ENCODE measurements at regions not wholly inside any gene's neighbourhood (a gene's known extent, or its start where the extent isn't known, plus 50 kb on each side); places are given as distances from the start of the nearest gene placed in this dataset.
"Not testable (repeated sequence)": the region's sequence is repeated elsewhere in the genome, so short reads cannot be mapped to it uniquely, and the experiment has no call there.

DNA sequence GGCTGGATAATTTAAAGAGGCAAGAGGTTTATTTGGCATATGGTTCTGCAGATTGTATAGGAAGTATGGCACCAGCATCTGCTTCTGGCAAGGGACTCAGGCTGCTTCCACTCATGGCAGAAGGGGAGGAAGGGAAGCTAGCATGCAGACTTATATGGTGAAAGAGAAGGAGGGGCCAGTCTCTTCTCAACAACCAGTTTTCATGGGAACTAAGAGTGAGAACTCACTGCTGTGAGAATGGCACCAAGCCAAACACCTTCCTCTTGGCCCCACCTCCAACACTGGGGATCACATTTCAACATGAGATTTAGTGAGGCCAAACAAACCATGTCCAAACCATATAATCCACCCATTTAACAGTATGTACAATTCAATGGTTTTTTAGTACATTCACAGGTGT is 113.3 kb upstream of the SHB start:
- DNase-seq, result peak in 2 of 3 experiments; percentile 50 to 57

DNA sequence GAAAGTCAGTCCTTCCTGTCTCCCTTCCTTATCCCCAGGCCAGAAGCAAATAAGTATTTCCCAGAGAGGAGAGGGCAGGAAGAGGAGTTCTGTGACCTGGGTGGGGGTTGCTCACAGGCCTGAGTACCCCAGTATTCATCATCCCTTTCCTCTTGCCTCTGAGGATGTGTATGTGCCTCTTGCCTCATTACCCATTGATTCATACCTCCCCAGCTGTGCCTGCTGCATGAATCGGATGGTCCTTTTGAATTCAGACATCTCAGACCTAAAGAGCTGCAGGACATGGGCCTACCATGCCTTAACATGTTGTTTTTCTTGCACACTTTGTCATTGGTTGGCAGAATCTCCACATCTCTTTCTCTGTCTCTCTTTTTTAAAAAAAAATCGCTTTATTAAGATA is 112.8 kb upstream of the SHB start:
- no peak for DNase-seq

DNA sequence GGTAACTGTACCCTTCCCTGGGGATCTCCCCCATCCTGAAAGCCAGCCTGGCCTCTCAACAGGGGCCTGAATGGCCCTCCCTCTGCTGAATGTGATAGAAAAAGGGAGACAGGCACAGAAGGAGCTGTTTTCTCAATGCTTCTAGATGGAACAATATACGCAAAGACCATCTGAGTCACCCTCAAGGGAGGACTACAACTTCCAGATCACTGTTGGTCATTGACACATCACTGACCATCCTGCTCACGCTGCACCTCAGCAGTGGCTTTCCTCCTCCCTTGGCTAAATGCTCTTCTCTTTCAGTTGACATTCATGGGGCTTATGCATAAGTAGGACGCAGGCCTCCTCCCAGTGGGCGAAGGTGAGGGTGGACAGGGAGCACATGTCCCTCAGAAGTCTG is 112.2 kb upstream of the SHB start:
- no peak for DNase-seq

DNA sequence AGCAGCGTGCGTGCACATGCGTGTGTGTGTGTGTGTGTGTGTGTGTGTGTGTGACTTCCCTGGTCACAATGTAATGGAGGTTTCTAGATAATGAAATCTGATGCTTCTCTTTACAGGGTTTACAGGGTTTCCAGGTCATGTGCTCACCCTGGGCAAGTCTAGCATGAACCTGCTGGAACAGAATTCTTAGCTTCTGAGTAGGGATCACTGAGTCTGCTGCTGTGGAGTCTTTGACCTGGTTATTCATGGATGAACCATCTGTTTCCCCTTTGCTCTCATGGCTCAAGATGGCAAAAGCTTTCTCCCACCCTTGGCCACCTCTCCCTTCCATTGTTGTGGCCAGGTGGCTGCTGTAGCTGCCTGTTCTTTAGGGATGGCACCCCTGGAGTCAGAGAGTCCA is 111.6 kb upstream of the SHB start:
- no peak for DNase-seq

DNA sequence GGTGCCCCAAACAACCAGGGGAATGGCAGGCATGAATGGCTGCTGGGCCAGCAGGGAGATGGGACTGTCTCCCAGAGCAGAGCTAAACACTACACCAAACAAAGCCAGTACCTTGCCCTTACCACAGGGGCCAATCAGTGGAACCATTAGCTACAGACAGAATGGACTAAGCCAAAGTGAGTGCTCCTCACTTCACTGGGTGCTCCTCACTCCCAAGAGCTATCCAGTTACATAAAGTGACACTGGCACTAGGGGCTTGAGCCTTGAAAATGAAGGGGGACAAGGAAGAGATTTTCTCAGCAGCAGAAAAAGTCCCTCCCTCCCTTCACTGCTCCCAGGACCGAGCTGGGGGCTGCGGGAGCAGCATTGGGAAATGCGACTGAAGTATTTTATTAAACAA is 110.9 kb upstream of the SHB start:
- DNase-seq, result no peak

DNA sequence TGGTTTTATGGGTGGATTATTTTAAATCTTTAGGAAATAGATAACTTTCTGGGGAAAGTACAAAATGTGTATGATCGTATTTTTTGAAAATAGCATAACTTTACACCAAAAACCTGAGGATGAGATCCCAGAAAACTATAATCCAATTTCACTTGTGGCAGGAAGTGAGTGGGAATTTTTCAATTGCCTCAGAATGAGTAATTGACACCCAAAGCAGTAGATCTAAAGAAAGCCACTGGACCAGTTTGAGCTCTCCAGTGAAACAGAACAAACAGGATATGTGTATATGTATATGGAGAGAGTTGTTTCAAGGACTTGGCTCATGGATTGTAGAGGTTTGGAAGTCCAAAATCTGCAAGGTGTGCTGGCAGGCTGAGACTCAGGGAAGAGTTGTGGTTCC is 109.2 kb upstream of the SHB start:
- peak in 1 of 3 experiments; percentile 2 for DNase-seq

DNA sequence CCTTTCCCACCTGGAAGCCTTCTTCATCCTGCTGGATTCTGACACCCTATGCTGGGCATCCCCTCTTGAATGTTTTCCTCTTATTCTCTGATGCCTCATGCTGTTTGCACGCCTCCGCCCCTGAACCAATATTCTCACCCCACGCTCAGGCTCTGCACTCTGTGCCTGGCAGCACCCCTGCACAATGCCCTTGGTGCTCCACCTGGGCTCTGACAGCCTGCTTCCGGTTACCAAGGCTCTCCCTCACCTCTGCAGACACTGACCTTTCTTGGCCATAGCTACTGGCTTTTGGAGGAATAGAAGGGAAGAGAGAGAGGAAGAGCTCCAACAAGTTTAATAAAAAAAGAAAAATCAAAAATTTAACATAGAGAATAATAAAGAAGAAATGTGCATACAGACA is 108.7 kb upstream of the SHB start:
- DNase-seq, result no peak

DNA sequence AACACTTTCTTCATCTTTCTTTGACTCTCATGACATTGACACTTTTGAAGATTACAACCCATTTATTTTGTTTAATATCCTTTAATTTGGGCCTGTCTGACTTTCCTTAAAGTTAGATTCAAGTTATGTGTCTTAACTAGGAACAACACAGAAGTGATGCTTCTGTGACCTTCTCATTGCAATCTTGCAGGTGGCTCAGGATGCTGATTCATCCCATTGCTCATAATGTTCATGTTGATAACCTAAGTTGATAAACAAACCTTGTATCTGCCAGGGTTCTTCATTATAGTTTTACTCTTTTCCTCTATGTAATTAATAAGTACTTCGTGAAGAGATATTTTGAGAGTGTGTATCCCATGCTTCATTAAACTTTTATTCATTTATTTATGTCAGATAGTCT is 107.2 kb upstream of the SHB start:
- DNase-seq, result no peak

DNA sequence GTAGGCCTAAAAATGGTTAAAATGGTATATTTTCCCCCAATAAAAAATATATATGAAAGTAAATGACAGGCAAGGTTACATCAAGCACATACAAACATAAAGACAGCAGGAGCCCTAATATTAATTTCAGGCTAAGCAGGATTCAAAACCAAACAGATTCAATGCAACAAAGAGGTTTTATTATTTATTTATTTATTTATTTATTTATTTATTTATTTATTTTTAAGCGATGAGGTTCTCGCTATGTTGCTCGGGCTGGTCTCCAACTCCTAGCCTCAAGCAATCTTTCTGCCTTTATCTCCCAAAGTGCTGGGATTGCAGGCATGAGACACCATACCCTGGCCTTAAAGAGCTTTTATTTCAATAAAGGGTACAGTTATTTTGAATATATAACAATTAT is 106.4 kb upstream of the SHB start:
- no peak for DNase-seq

DNA sequence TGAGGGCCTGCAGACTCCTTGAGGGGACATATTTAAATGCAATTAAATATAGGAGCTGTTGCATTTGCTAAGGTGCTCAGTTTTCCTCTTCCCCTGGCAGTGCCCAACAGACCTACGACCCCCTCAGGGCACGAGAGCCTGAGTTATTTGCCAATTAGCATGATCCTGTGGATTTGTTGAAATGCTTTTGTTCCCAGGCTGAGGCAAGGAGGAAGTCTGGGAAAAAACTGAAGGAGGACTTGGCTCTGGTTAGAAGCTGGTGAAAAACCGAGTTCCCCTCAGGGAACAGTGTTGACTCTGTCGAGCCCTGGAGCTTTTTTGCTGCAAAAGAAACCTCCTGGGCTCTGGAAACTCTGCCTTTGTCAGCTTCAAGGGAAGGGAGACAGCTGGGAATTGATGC is 103.6 kb upstream of the SHB start:
- DNase-seq, result peak in 2 of 3 experiments; percentile 3 to 60

DNA sequence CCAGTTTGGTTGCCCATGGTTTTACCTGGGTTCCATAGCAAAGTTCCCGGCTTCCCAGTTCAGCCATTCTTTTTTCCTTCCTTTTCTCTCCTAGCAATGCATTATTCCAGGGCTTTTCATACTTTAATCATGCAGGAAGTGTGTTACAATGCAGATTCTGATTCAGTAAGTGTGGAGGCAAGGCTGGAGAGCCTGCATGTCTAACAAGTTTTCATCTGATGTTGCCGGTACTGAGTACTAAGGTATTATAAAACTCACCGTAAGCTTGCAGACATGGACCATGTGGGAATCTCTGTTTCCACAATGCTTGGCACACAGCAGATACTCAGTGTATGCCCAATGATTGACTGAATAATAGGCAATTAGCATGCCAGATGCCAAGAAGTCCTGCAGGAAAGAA is 102.9 kb upstream of the SHB start:
- no peak for DNase-seq

DNA sequence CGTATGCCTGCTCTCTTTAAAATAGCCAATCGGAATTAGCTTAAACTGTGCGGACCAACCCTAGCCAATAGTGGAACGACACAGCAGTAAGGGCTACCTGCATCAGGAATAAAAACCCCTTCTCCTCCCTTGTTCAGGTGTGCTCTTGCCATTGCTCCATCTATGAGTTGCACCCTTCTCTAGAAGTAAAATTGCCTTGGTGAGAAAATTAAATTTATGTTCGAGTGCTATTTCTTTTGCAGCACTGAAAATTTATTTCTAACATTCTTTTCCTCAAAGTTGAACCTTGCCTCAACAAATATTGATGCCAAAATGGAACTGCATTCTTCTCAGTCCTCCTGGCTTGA is 102.5 kb upstream of the SHB start:
- DNase-seq, result no peak

DNA sequence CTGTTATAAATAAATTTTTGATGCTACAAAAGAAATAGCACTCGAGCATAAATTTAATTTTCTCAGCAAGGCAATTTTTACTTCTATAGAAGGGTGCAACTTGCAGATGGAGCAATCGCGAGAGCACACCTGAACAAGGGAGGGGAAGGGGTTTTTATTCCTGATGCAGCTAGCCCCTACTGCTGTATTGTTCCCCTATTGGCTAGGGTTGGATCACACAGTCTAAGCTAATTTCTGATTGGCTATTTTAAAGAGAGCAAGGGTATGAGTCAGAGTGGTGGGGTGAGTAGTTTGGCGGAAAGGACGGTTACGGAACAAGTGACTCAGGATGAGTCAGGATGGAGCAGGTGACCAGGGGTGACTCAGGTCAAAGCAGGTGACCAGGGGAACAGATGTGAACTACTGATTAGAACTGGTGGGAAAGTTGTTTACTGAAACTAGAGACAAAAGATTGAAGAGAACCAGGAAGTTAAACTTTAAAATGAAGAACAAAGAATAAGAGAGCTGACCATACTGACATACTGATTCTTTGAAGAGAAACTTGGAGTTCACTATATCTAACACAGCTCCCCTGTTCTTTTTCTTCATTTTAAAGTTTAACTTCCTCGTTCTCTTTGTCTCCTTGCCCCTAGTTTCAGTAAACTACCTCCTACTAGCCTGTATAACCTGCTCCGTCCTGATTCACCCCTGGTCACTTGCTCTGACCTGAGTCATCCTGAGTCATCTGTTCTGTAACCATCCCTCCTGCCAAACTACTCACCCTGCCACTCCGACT is 101.9 kb upstream of the SHB start:
- not testable (repeated sequence) for DNase-seq

DNA sequence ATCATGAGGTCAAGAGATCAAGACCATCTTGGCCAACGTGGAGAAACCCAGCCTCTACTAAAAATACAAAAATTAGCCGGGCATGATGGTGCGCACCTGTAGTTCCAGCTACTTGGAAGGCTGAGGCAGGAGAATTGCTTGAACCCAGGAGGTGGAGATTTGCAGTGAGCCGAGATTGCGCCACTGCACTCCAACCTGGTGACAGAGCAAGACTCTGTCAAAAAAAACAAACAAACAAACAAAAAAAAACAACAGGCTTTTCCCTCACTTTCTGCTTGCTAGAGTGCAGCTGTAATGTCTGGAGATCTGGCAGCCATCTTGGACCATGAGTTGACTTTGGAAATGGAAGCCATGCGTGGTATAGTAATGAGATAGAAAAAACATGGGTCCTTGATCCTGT is 101.1 kb upstream of the SHB start:
- DNase-seq, result not testable (repeated sequence)

DNA sequence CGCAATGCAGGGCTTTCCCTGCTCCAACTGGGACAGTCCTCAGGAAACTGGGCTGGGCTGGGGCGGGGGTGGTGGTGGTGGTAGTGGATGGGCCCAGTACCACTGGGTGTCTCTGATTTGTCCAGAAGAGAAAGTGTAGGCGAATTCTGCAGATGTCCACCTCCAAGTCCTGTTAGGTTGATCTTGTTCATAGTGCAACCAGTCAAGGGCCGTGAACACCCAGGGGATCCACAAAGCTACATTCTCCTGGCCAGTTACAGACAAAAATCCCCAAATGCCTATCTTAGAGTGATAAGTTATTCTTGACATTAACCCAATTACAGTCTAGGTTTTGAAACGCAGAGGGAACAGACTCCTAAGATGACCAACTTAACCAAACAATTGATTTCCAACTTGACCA is 97.5 kb upstream of the SHB start:
- no peak for DNase-seq

DNA sequence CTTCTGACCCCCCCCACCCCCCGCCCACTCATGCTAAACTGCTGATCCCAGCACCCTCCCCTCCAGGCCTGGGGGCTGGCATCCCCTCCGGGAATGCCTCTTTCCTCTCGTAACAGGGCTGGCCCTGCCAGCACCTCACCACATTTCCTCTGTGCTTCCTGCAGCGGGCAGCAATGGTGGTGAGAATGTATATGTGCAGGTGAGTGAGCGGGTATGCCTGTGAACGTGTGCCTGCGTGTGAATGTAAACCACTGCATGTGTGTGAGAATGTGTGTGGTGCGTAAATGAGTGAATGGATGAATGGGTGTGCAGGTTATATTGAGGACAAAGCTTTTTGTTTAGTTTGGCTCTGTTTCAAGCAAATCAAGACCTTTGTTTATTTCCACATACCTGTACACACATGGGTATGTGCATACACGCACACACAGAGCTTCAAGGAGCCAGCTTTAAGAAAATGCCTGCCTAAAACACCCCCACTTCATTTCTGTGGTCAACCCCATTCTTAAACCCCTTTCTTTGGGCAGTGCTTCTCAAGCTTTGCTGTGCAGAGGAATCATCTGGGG is 95.7 kb upstream of the SHB start:
- no peak for DNase-seq

DNA sequence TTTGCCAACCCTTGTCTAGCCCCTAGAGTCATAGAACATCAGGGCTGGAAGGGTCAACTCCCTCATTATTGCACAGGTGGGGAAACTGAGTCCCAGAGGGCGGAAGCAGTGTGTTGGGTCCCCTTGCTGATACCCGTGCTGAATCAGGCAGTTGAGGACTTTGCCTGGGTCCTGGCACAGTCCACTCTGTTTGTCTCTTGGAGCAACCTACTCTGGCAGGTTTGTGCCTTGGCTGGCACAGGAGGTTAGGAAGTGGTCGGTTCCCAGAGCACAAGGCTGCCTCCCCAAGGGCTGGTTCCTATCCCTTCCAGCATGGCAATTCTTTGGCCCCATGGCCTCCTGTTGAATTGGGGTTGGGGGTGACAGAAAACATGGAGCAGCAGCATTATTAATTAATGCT is 94.5 kb upstream of the SHB start:
- DNase-seq, result no peak

DNA sequence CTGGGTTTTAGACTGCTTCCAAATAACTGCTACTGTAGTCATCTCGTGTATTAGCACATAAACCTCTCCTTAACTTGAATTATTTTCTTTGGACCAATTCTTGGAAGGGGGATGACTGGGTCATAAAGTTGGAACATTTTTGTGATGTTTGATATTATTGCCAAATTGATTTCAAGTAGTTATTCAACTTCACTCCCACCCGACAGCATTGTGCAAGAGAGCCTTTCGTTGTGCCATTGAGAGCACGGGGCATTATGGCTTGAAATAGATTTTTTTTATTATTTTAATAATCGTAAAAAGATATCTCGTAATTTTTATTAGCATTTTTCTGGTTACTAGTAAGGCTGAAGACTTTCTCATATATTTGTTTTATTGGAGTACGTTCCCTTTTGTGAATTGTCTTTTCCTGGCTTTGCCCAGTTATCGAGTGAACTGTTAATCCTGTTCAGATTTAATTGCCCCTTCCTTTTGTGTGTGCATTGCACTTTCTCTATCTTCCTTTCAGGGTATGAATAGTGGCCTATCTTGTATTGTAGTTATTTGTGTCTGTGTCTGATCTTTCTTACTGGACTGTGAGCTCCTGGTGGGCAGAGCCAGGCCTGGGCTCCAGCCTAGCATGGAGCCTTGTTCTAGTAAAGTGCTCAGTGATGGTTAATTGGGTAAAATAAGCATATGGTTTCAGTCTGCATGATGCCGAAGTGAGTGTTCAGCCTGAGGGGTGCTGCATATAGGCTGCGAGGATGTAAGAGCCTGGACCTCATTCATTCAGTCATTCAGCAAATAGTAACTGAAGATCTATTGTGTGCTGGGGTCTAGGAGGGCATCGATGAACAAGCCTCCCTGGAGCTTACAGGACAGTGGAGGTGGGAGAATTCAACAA is 93.5 kb upstream of the SHB start:
- no peak for DNase-seq

DNA sequence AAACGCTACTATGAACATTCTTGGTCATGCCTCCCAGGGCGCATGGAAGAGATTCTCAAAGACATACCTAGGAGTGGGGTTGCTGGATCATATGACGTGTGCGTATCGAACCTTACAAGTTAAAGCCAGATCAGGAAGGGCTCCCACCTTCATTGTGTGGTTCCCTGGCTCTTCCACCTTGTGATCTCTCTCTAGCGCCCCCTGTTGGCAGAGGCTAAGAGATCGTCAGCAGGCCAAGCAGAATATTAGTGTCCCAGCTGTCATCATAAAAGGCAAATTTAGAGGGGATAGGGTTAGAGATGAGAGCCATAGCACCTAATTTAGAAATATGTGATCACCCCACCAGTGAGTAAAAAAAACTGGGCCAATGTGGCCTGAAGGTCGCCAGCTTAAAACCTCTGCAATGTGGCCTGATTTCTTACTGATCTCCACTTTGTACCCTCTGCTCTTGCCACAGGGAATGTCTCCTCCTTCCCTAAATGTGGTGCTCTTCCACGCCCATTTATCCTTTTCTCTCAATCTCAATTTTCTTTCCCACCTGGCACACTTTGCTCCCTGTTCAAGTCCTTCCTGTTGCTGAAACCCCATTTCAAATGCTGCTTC is 91.7 kb upstream of the SHB start:
- peak in 2 of 3 experiments; percentile 2 to 44 for DNase-seq

DNA sequence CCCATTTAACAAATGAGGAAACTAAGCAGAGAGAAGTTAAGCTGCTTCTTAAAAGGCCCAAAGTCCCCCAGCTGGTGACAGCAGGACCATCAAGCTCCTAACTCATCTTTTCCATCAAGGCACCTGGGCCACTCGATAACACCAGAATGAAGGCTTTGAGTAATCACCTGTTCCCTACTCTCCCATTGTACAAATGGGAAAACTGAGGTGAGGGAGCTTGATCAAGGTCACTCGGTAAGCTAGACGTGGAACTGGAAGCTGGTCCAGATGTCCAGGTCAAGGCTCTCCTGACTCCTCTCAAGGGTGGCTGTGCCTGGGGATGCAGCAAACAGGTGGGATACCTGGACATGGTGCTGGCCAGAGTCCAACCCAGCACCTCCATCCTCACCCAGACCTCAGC is 90.6 kb upstream of the SHB start:
- no peak for DNase-seq

DNA sequence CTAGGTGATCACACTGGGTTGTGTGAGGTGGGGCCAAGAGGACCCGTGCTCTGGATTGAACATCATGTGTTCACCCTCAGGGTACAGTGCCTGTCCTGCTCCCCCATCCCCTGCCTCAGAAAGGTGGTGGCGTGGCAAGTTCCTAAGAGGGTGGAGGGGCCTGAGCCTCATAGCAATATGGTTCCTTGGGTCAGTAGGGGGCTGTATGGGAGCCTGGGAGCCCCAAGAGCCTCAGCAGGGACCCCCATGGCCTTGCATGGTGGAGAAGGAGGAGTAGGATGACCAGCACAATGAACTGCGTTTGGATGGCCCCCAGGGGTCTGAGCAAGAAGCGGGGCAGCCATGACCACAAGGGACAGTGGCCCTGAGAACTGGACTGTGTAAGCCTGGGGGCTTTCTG is 89.6 kb upstream of the SHB start:
- DNase-seq, result no peak

DNA sequence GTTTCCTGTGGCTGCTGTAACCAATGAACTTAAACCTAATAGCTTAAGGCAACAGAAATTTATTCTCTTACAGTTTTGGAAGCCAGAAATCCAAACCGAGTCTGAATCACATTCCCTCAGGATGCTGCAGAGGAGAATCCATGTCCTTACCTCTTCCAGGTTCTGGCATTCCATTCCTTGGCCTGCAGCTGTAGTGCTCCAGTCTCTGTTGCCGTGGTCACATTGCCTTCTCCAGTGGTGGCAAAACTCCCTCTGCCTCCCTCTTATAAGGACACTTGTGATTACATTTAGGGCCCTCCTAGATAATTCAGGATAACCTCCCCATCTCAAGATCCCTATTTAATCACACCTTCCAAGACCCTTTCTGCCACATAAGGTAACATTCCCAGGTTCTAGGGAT is 88.7 kb upstream of the SHB start:
- DNase-seq, result no peak

DNA sequence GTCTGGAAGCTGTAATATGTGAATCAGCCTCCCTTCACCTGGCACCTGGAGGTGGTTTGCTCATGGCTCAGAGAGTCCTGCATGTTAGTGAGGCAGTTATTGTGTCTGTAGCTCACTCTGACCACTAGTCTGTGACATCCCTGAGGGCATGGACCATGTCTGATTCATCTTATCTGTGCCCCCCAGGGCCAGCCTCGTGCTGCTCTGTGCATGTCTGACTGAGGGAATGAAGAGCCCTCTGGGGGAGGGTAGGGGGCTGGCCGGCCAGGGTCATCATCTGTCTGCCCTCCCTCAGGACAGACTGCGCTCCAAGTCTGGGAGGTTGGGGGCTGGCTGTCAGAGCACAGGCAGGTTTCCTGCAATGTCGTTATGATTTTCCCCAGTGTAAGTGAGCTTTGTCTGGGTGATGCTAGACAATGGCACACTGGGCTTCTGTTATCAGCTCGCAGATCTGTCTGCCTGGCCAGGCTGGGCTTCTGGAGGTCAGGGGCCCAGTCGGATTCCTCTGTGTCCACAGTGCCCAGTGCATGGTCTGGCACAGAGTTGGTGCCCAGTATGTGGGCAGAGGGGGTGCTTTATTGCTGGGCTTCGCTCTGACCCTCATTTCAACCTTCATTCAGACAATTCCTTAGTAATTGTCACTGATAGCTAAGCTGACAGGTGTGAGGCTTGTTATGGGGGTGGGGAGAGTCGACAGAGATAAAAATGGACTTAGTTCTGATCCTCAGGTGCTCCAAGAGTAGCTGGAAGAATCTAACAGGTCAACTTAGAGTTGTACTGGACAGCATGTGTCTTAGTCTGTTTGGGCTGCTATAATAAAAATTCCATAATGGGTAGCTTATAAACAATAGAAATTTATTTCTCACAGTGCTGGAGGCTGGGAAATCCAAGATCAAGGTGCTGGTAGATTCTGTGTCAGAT is 85.7 kb upstream of the SHB start:
- DNase-seq, result peak in 1 of 3 experiments; percentile 31
